ES-I3 (cell line): ENCODE measurements at regions not wholly inside any gene's neighbourhood (a gene's known extent, or its start where the extent isn't known, plus 50 kb on each side); places are given as distances from the start of the nearest gene placed in this dataset.

Experiments
- H3K36me3 ChIP-seq: 2 replicates; pipeline ENCODE4 v1.6.1; 2013; ENCODE audit warnings: mild to moderate bottlenecking, low read length, control low read depth, moderate library complexity; ENCODE audit not compliant: insufficient read depth
- H3K4me1 ChIP-seq: 2 replicates; pipeline ENCODE4 v1.6.1; 2013; ENCODE audit warnings: mild to moderate bottlenecking, control low read depth, low read length; ENCODE audit not compliant: insufficient read depth
- H3K9ac ChIP-seq: 2 replicates; pipeline ENCODE4 v1.6.1; 2013; ENCODE audit warnings: low read depth, mild to moderate bottlenecking, low read length, moderate library complexity
- H3K9me3 ChIP-seq: 2 replicates; pipeline ENCODE4 v1.6.1; 2013; ENCODE audit warnings: mild to moderate bottlenecking, low read length, moderate library complexity; ENCODE audit not compliant: control insufficient read depth, insufficient read depth

DNA sequence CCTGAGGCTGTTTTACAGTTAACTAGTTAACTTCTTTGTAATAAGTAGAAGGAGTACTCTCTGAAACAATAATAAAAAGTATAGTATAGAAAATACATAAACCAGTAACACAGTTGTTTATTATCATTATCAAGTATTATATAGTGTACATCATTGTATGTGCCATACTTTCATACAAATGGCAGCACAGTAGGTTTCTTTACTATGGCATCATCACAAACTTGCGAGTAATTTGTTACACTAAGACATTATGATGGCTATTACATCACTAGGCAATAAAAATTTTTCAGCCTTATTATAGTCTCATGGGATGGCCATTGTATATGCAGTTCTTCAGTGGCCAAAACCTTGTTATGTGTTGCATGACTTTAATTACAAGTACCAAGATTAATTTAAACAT, 1376.5 kb upstream of the ADGRL2 start:
- Histone ChIP-seq H3K4me1 (no peaks in the 10 kb centered on the region), H3K36me3 (no peaks in the 10 kb centered on the region), H3K9me3 (no peaks in the 10 kb centered on the region)

DNA sequence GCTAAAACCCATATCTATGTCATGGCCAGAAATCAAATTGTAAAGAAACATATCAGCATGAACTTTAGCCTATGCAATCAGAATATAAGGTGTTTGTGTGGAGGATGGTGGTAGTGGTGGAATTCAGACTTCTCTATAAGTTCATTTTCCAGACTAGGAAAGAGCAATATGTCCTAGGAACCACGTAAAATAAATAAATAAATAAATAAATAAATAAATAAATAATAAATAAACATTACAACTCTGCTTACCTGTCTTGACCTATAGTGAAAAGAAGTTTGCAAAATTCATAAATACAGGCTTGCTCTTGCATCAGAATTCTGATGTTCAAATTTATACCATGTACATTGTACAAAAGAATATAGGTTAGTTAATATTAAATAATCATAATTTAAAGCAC, 1382.6 kb upstream of the ADGRL2 start:
- no peaks in the 10 kb centered on the region for H3K4me1 ChIP-seq
- no peaks in the 10 kb centered on the region for H3K36me3 ChIP-seq
- no peaks in the 10 kb centered on the region for H3K9me3 ChIP-seq
- H3K9ac ChIP-seq, result no peak overlapping the region

More for the DNA sequence above, 1376.5 kb upstream of the ADGRL2 start:
- no peak overlapping the region for H3K9ac ChIP-seq

DNA sequence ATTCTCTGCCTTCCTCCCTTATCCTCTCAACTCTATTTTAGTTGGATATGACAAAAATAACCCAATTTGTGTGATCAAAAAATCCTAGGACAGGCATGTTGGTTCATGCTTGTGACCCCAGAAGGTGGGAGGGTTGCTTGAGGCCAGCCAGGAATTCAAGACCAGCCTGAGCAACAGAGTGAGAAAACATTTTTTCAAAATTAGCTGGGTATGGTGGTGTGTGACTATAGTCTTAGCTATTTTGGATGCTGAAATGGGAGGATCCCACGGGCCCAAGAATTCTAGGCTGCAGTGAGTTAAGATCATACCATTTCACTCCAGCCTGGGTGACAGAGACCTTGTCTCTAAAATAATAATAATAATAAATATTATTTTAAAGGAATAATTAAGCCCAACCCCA, 1383.1 kb upstream of the ADGRL2 start:
- Histone ChIP-seq H3K4me1 (no peaks in the 10 kb centered on the region), H3K9ac (no peak overlapping the region), H3K9me3 (no peaks in the 10 kb centered on the region), H3K36me3 (no peaks in the 10 kb centered on the region)

DNA sequence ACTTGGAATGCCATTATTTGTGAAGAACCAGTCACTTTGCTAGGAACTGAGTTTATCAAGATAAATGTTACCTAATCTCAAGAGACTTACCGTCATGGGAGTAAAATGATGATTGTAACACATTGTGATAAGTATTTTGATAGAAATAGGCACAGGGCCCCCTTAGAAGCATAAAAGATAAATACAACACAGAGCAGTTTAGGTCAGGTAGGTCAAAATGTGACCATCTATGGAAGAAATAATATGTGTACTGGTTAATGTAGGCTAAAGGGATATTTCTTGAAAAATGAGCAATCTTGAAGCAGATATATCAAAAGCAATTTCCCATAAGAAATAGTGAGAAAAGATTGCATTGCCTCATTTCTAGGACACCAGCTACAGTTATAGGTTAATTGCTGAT, 1386.8 kb upstream of the ADGRL2 start:
- Histone ChIP-seq H3K4me1 (no peaks in the 10 kb centered on the region), H3K36me3 (no peaks in the 10 kb centered on the region), H3K9me3 (no peaks in the 10 kb centered on the region), H3K9ac (no peak overlapping the region)

DNA sequence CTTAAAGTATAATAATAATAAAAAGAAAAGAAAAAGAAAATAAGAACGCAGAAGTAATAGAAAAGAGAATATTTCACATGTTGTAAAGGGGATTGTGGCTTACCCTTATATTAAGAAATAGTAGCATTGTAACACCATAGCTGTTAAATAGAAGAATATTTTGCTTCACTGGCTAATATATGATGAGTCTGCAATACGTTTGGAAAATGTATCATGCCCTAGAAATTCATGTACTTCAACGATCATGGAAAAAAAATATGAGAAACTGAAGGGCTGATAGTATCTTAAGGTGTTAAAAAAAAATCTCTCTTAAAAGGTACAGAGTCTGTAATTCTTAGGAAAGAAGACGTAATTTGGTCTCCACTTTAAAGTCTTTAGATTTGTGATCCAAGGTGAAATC, 1390.5 kb upstream of the ADGRL2 start:
- no peak overlapping the region for H3K9ac ChIP-seq

DNA sequence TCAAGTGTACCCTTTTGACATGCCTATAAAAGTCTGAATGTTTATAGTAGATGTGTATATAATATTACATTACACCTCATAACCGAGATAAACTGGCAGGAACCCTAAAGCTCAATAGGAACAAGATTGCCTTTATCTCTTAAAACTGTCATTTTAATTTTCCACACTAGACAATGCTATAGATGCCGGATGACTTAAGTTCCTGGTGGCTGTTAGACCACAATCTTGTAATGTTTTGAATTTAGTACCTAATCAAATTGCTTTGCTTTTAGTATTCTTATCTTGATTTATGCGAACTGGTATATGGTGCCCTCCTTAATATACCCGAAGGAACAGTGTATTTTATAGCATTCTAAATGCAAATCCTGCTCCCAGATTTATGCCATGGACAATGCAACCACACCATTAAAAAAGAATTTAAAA, 1397.0 kb upstream of the ADGRL4 start:
- Histone ChIP-seq H3K9me3 (no peaks in the 10 kb centered on the region), H3K4me1 (no peaks in the 10 kb centered on the region), H3K36me3 (no peaks in the 10 kb centered on the region), H3K9ac (no peak overlapping the region)

More for the DNA sequence above, 1390.5 kb upstream of the ADGRL2 start:
- H3K4me1 ChIP-seq, result no peaks in the 10 kb centered on the region
- H3K9me3 ChIP-seq, result no peaks in the 10 kb centered on the region
- H3K36me3 ChIP-seq, result no peaks in the 10 kb centered on the region

DNA sequence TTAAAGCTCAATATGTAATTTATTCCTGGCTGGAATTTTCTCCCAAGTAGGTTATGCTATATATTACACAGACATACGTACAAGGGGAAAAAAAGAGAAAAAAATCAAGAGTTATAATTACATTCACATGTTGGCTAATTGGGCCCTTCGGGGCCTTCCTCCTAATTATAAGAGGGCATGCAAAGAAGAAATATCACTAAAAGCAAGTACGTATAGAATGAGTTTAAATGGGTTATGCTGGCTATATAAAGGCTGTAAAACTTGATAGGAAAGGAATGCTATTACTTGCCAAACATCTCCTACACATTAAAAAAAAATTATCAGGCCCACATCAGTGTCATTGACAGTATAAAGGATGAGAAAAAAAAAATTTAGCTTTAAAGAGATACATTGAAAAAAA, 1396.1 kb upstream of the ADGRL4 start:
- Histone ChIP-seq H3K9me3 (no peaks in the 10 kb centered on the region), H3K4me1 (no peaks in the 10 kb centered on the region), H3K36me3 (no peaks in the 10 kb centered on the region), H3K9ac (no peak overlapping the region)

DNA sequence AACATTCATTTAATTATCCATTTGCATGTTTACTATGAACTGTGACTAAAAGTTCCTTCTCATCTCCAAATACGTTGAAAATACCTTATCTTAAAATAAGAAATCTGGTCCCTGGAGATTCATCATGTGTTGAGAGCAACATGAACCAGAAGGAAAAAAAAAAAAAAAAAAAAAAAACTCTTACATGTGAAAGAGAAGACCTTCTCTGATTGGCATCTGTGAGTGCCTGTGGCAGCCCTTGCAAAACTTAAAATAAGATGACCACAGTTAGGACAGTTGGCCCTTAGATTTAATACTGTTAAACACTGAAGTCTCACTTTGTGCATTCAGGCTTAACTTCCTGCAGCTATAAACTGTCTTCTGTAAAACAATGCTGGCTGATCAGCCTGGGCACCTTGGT, 1395.2 kb upstream of the ADGRL4 start:
- no peaks in the 10 kb centered on the region for H3K9me3 ChIP-seq
- no peaks in the 10 kb centered on the region for H3K36me3 ChIP-seq
- H3K4me1 ChIP-seq, result no peaks in the 10 kb centered on the region
- no peak overlapping the region for H3K9ac ChIP-seq

DNA sequence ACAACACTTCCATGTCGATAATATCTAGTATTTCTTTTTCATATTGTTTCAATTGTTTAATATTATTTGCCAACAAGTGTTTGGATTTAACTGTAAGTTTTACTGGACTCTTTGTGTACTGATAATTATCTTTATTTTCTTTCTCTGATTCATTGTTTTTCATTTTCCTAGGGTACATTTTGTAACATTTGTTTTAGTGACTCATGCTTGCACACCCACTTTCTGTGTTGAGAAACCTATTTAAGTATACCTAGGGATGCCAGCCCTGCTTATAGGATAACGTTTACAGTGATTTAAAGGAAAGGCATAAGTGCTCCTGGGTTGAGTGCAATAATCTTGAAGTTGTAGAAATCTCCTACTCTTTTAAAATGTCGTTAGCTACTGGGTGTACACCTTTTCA, 1386.0 kb upstream of the ADGRL4 start:
- no peaks in the 10 kb centered on the region for H3K4me1 ChIP-seq
- no peaks in the 10 kb centered on the region; the same call in 1 of the 2 replicates for H3K9me3 ChIP-seq
- H3K9ac ChIP-seq, result no peak overlapping the region
- H3K36me3 ChIP-seq, result no peaks in the 10 kb centered on the region

DNA sequence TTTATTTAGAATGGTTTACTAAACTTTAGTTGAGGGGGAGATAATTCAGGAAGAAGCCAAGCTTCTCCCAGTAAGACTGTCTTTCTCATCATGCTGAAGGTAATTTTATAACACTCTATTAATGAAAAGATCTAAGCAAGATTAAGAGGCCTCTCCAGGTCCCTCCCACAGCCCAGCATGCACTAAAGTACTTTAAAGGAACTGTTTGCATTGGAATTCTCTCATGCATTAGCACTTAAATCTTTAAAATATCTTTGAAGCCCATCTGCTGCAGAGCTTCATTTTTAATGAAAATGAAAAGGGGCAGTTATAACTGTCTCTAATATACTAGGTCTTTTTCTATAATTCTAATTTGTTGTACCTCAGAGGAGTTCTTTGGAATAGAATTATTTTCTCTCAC, 1379.1 kb upstream of the ADGRL4 start:
- Histone ChIP-seq H3K36me3 (no peaks in the 10 kb centered on the region), H3K4me1 (peaks cover 8% of the 10 kb centered on the region; the same call in 1 of the 2 replicates), H3K9ac (no peak overlapping the region), H3K9me3 (no peaks in the 10 kb centered on the region; the same call in 1 of the 2 replicates)

DNA sequence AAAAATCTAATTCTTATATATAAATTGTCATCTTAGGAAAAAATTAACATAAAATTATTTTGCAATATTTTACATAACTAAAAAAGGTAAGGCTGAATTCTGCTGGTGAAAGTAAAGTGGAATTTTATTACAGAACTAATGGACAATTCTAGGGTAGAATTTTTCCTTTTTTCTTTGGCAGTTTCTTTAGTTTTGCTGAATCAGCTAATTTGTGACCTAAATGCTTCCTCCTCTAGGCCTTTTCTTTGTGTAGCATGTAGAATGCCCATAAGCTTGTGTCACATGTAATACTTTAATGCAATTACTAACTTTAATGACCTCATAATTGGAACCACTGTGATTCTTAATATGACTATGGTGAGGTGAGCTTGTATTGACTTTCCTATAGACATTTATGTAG, 1378.4 kb upstream of the ADGRL4 start:
- H3K9me3 ChIP-seq, result no peaks in the 10 kb centered on the region; the same call in 1 of the 2 replicates
- peaks cover 8% of the 10 kb centered on the region; the same call in 1 of the 2 replicates for H3K4me1 ChIP-seq
- no peak overlapping the region for H3K9ac ChIP-seq
- H3K36me3 ChIP-seq, result no peaks in the 10 kb centered on the region

DNA sequence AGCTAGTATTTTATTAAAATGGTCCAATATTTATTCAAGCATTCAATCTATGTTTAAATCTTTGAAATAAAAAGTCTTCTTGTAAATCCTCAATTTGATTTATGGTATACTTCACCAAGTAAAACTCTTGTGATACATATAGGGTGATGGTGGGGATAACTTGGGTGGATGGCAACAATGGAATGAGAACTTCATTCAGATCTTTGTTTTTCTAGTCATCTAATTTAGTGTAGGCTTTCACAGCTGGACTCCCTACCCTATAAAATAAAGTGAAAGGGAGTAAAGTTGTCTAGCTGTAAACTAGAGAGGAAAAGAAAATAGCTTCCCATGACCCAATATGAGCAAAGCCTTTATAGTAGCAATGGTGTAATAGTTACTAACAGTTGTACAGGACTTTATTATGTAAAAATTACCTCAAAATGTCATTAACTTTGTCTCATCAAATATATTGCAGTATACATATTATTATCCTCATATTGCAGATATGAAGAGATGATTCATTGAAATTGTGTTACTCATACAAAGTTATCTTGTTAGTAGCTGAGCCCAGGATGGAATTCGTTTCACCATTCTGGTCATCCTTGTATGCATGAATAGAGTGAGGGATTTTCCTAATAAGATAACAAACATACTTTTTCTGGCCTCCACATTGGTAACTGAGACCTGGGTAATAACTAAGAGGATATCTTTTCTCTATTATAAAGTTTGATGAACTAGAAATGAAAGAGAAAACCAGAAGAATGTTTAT, 1377.7 kb upstream of the ADGRL4 start:
- Histone ChIP-seq H3K36me3 (no peaks in the 10 kb centered on the region), H3K4me1 (peaks cover 8% of the 10 kb centered on the region; the same call in 1 of the 2 replicates), H3K9me3 (no peaks in the 10 kb centered on the region; the same call in 1 of the 2 replicates), H3K9ac (no peak overlapping the region)

DNA sequence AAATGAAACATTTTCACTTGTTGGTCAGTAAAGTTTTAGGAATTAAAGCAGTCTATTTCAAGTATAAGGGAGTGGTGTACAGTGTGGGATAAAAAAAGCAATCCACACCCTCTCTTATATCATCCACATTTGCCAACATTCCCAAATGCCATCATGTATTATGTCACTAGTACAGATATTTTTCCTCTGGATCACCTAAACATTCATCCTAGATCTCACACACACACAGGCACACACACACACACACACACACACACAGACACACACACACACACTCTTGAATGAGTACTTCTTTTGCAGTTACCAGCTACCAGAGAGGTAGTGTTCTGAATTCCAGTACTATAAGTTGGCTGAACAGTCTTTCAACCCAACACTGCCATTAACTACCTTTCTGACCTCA, 1369.1 kb upstream of the ADGRL4 start:
- H3K9ac ChIP-seq, result no peak overlapping the region
- no peaks in the 10 kb centered on the region; the same call in 1 of the 2 replicates for H3K4me1 ChIP-seq
- H3K9me3 ChIP-seq, result no peaks in the 10 kb centered on the region
- H3K36me3 ChIP-seq, result no peaks in the 10 kb centered on the region

DNA sequence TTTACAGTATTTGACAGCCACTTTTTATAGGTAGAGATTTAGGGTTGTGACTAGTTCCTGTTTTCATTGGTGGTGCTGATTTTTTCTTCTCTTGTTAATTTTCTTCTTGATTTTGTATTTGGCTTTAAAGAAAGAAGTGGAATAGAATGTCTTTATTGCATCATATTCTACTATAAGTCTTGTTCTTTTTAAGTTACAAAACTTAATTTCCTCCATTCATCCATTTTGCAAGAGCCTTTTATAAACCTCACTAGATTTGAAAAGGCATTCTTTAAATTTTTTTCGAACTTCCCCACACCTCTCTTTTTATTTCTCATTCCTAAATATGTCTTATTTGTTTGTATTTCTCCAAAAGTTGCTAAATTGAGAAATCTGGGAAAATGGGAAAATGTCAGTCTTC, 1368.6 kb upstream of the ADGRL4 start:
- no peaks in the 10 kb centered on the region for H3K36me3 ChIP-seq
- no peaks in the 10 kb centered on the region; the same call in 1 of the 2 replicates for H3K4me1 ChIP-seq
- H3K9ac ChIP-seq, result no peak overlapping the region
- H3K9me3 ChIP-seq, result no peaks in the 10 kb centered on the region

DNA sequence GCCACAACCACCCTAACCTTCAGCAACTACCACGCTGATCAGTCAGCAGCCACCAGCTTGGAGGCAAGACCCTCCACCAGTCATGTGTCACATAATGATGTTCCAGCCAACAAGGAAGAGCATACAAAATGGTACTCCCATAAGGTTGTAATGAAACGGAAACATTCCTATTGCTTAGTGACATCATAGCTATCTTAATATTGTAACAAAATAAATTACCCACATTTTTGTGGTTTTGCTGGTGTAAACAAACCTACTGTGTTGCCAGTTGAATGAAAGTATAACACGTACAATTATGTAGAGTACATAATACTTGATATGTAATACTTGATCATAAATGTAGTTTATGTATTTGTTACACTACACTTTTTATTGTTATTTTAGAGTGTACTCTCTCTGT, 1363.2 kb upstream of the ADGRL4 start:
- no peak overlapping the region for H3K9ac ChIP-seq
- H3K4me1 ChIP-seq, result no peaks in the 10 kb centered on the region
- H3K36me3 ChIP-seq, result no peaks in the 10 kb centered on the region
- H3K9me3 ChIP-seq, result no peaks in the 10 kb centered on the region
